ENCODE measurements at regions not wholly inside any gene's neighbourhood (a gene's known extent, or its start where the extent isn't known, plus 50 kb on each side); places are given as distances from the start of the nearest gene placed in this dataset.

GRCh38 chr7:25831831-25832411 lies 320.1 kb upstream of the NFE2L3 start:
- H3K9me3 ChIP-seq = no peaks in the 10 kb centered on the region
- TF ChIP-seq CTCF (IDR thresholded peaks at IDR 0.05) (no peak), EP300 (IDR thresholded peaks at IDR 0.05) (no peak), POLR2A (IDR thresholded peaks at IDR 0.05) (no peak)
- ATAC-seq = no peak
- 53 to 54% methylated on average over 7 to 8 of the region's 8 CpGs for WGBS, 2 donors (ENCODE audit: low coverage in 1 of 2)
- H3K4me1 ChIP-seq = peaks cover 0 to 12% (median 0%) of the 10 kb centered on the region in 3 donors
- no peaks in the 10 kb centered on the region for H3K27me3 ChIP-seq
- H3K4me3 ChIP-seq = no peak overlapping the region
- H3K27ac ChIP-seq = no peak overlapping the region
- H3K36me3 ChIP-seq = no peaks in the 10 kb centered on the region

- TF ChIP-seq POLR2A (IDR thresholded peaks at IDR 0.05) (no peak), POLR2AphosphoS5 (IDR thresholded peaks at IDR 0.05) (no peak), CTCF (IDR thresholded peaks at IDR 0.05) (no peak), EP300 (IDR thresholded peaks at IDR 0.05) (no peak)
- Histone ChIP-seq H3K27ac (no peak overlapping the region), H3K9me3 (no peaks in the 10 kb centered on the region), H3K27me3 (no peaks in the 10 kb centered on the region), H3K36me3 (no peaks in the 10 kb centered on the region), H3K4me3 (no peak overlapping the region), H3K4me1 (peaks cover 0 to 12% (median 0%) of the 10 kb centered on the region in 3 donors)
- no peak for ATAC-seq
- WGBS, 2 donors (ENCODE audit: low coverage in 1 of 2) = 55 to 75% methylated on average over 7 of the region's 7 CpGs
Measured at GRCh38 chr7:25832456-25832855, 319.5 kb upstream of the NFE2L3 start.

GRCh38 chr7:25832929-25833328 lies 319.1 kb upstream of the NFE2L3 start:
- Histone ChIP-seq H3K27ac (no peak overlapping the region), H3K4me3 (no peak overlapping the region), H3K4me1 (peaks cover 0 to 12% (median 0%) of the 10 kb centered on the region in 3 donors), H3K9me3 (no peaks in the 10 kb centered on the region), H3K27me3 (no peaks in the 10 kb centered on the region), H3K36me3 (no peaks in the 10 kb centered on the region)
- ATAC-seq = no peak
- WGBS, 2 donors (ENCODE audit: low coverage in 1 of 2) = 83 to 95% methylated on average over 2 of the region's 2 CpGs
- TF ChIP-seq POLR2A (IDR thresholded peaks at IDR 0.05) = no peak
- TF ChIP-seq CTCF (IDR thresholded peaks at IDR 0.05) = no peak
- no peak for TF ChIP-seq POLR2AphosphoS5 (IDR thresholded peaks at IDR 0.05)
- no peak for TF ChIP-seq EP300 (IDR thresholded peaks at IDR 0.05)

- peaks cover 0 to 12% (median 0%) of the 10 kb centered on the region in 3 donors for H3K4me1 ChIP-seq
- no peak overlapping the region for H3K4me3 ChIP-seq
- H3K27ac ChIP-seq = no peak overlapping the region
- TF ChIP-seq CTCF (IDR thresholded peaks at IDR 0.05) = no peak
- no peak for TF ChIP-seq POLR2AphosphoS5 (IDR thresholded peaks at IDR 0.05)
- TF ChIP-seq EP300 (IDR thresholded peaks at IDR 0.05) = no peak
- TF ChIP-seq POLR2A (IDR thresholded peaks at IDR 0.05) = no peak
- no peaks in the 10 kb centered on the region for H3K9me3 ChIP-seq
- no peaks in the 10 kb centered on the region for H3K27me3 ChIP-seq
- WGBS, 2 donors (ENCODE audit: low coverage in 1 of 2) = 89 to 96% methylated on average over 4 of the region's 4 CpGs
- no peaks in the 10 kb centered on the region for H3K36me3 ChIP-seq
- ATAC-seq = no peak
Measured at GRCh38 chr7:25834050-25834449, 317.9 kb upstream of the NFE2L3 start.

GRCh38 chr7:25835197-25835596 lies 316.8 kb upstream of the NFE2L3 start:
- H3K36me3 ChIP-seq = no peaks in the 10 kb centered on the region
- 86 to 100% methylated on average over 4 to 5 of the region's 5 CpGs for WGBS, 2 donors (ENCODE audit: low coverage in 1 of 2)
- ATAC-seq = no peak
- H3K4me3 ChIP-seq = no peak overlapping the region
- H3K27ac ChIP-seq = no peak overlapping the region
- H3K4me1 ChIP-seq = peaks cover 0 to 19% (median 0%) of the 10 kb centered on the region in 3 donors
- no peak for TF ChIP-seq EP300 (IDR thresholded peaks at IDR 0.05)
- no peak for TF ChIP-seq POLR2AphosphoS5 (IDR thresholded peaks at IDR 0.05)
- TF ChIP-seq POLR2A (IDR thresholded peaks at IDR 0.05) = no peak
- no peak for TF ChIP-seq CTCF (IDR thresholded peaks at IDR 0.05)
- no peaks in the 10 kb centered on the region for H3K9me3 ChIP-seq
- no peaks in the 10 kb centered on the region for H3K27me3 ChIP-seq

All from gastroesophageal sphincter (tissue), 4 donors.